Activated CD8-positive, alpha-beta T cell treated with anti-CD3 and anti-CD28 coated beads for 36 hours (primary cell): ENCODE measurements at regions not wholly inside any gene's neighbourhood (a gene's known extent, or its start where the extent isn't known, plus 50 kb on each side); places are given as distances from the start of the nearest gene placed in this dataset.

Experiments used
- ATAC-seq: fragments of 200-7000 bp; cut with Tn5 transposase; one replicate; pipeline ENCODE4 v1.10.0; 2021; ENCODE audit warnings: mild to moderate bottlenecking, moderate library complexity
- CTCF ChIA-PET: fragments of 350-600 bp; sonication (Branson Sonifier 250); formaldehyde crosslinking; loops from one replicate; lab custom pipeline; 2021; ENCODE audit warnings: antibody characterized with exemption; lab: Charles Lee
- POLR2A ChIA-PET: fragments of 350-600 bp; sonication (Branson Sonifier 250); formaldehyde crosslinking; loops from one replicate; lab custom pipeline; 2021; ENCODE audit warnings: antibody characterized with exemption; lab: Charles Lee
- DNase-seq: peaks from one replicate; pipeline ENCODE4 v3.0.0-alpha.2; 2020
- H3K27ac Mint-ChIP-seq: one replicate; pipeline ENCODE4 v1.8.0; 2021; ENCODE audit warnings: mild to moderate bottlenecking, mixed read lengths
- H3K27me3 Mint-ChIP-seq: one replicate; pipeline ENCODE4 v1.8.0; 2021; ENCODE audit warnings: mixed read lengths
- H3K36me3 Mint-ChIP-seq: one replicate; pipeline ENCODE4 v1.8.0; 2021; ENCODE audit warnings: low read depth, mixed read lengths
- H3K4me1 Mint-ChIP-seq: one replicate; pipeline ENCODE4 v1.8.0; 2021; ENCODE audit warnings: low read depth, mixed read lengths
- H3K4me3 Mint-ChIP-seq: one replicate; pipeline ENCODE4 v1.8.0; 2021; ENCODE audit warnings: mild to moderate bottlenecking, moderate library complexity, mixed read lengths
- H3K9me3 Mint-ChIP-seq: one replicate; pipeline ENCODE4 v1.8.0; 2021; ENCODE audit warnings: mixed read lengths
- CTCF ChIP-seq: fragments of 200-600 bp; IDR thresholded peaks from one replicate; pipeline ENCODE4 v1.8.0; 2022; ENCODE audit warnings: antibody characterized with exemption, mild to moderate bottlenecking
- intact Hi-C: fragments of 100-400 bp; cut with micrococcal nuclease; formaldehyde crosslinking; loops from one replicate; pipeline ENCODE4 v1.10.0; 2022

GRCh38 chr2:173672573-173673340, 292.4 kb downstream of the SP3 start:
- no peaks in the 10 kb centered on the region for H3K36me3 Mint-ChIP-seq
- DNase-seq (no peak), ATAC-seq (no peak)
- ChIA-PET POLR2A (no interaction called here), CTCF (no interaction called here)
- no peaks in the 10 kb centered on the region for H3K9me3 Mint-ChIP-seq
- H3K4me3 Mint-ChIP-seq: no peak overlapping the region
- H3K27me3 Mint-ChIP-seq: peaks cover 28% of the 10 kb centered on the region
- intact Hi-C loops: no loop called here
- H3K4me1 Mint-ChIP-seq: peaks cover 3% of the 10 kb centered on the region
- no peak for TF ChIP-seq CTCF
- no peak overlapping the region for H3K27ac Mint-ChIP-seq

GRCh38 chr2:173673640-173674039, 291.5 kb downstream of the SP3 start:
- ChIA-PET CTCF (no interaction called here), POLR2A (no interaction called here)
- peaks cover 3% of the 10 kb centered on the region for H3K4me1 Mint-ChIP-seq
- no peak overlapping the region for H3K4me3 Mint-ChIP-seq
- intact Hi-C loops: no loop called here
- no peak for TF ChIP-seq CTCF
- peaks cover 27% of the 10 kb centered on the region for H3K27me3 Mint-ChIP-seq
- no peaks in the 10 kb centered on the region for H3K9me3 Mint-ChIP-seq
- no peak overlapping the region for H3K27ac Mint-ChIP-seq
- no peaks in the 10 kb centered on the region for H3K36me3 Mint-ChIP-seq
- DNase-seq (no peak), ATAC-seq (no peak)

GRCh38 chr2:173676647-173677046, 288.5 kb downstream of the SP3 start:
- no peak for ATAC-seq
- intact Hi-C loops: no loop called here
- no peak for DNase-seq
- Mint-ChIP-seq H3K27me3 (peaks cover 24% of the 10 kb centered on the region), H3K4me3 (no peak overlapping the region), H3K27ac (no peak overlapping the region), H3K9me3 (no peaks in the 10 kb centered on the region), H3K36me3 (no peaks in the 10 kb centered on the region), H3K4me1 (peaks cover 3% of the 10 kb centered on the region)
- CTCF ChIA-PET: interaction anchor here (1.0 kb wide), 1 partner anchor 12 kb away, joined by 3 read pairs; no protein-coding TSS in a partner anchor
- no peak for TF ChIP-seq CTCF
- POLR2A ChIA-PET: no interaction called here

- H3K9me3 Mint-ChIP-seq: no peaks in the 10 kb centered on the region
- intact Hi-C loops: no loop called here
- POLR2A ChIA-PET: no interaction called here
- H3K4me1 Mint-ChIP-seq: peaks cover 3% of the 10 kb centered on the region
- H3K4me3 Mint-ChIP-seq: no peak overlapping the region
- H3K27ac Mint-ChIP-seq: no peak overlapping the region
- CTCF ChIA-PET: no interaction called here
- ATAC-seq (no peak), DNase-seq (no peak)
- no peaks in the 10 kb centered on the region for H3K36me3 Mint-ChIP-seq
- peaks cover 24% of the 10 kb centered on the region for H3K27me3 Mint-ChIP-seq
- no peak for TF ChIP-seq CTCF
Measured at GRCh38 chr2:173678186-173678585, 287.0 kb downstream of the SP3 start.

GRCh38 chr2:173680574-173680973, 284.6 kb downstream of the SP3 start:
- CTCF ChIA-PET: interaction anchor here (0.8 kb wide), 1 partner anchor 278 kb away, joined by 3 read pairs; no protein-coding TSS in a partner anchor

More at GRCh38 chr2:173680574-173680973, 284.6 kb downstream of the SP3 start:
- no peak for ATAC-seq
- Mint-ChIP-seq H3K27ac (no peak overlapping the region), H3K4me1 (peaks cover 3% of the 10 kb centered on the region), H3K4me3 (no peak overlapping the region), H3K27me3 (peaks cover 14% of the 10 kb centered on the region), H3K9me3 (no peaks in the 10 kb centered on the region), H3K36me3 (no peaks in the 10 kb centered on the region)
- no peak for DNase-seq
- no peak for TF ChIP-seq CTCF
- intact Hi-C loops: no loop called here
- POLR2A ChIA-PET: no interaction called here
